ENCODE measurements at regions not wholly inside any gene's neighbourhood (a gene's known extent, or its start where the extent isn't known, plus 50 kb on each side); places are given as distances from the start of the nearest gene placed in this dataset.

- TF ChIP-seq SP1 (IDR thresholded peaks at IDR 0.05): no peak
- no peak for TF ChIP-seq ARNT (IDR thresholded peaks at IDR 0.05)
- TF ChIP-seq PKNOX1 (IDR thresholded peaks at IDR 0.05): no peak
- no peak for TF ChIP-seq ZNF384 (IDR thresholded peaks at IDR 0.05)
Observed at GRCh38 chr4:28001698-28002097, 1141.1 kb downstream of the STIM2 start.

Measured in HEK293T (cell line).